ENCODE measurements at regions not wholly inside any gene's neighbourhood (a gene's known extent, or its start where the extent isn't known, plus 50 kb on each side); places are given as distances from the start of the nearest gene placed in this dataset.

- TF ChIP-seq CTCF (IDR thresholded peaks at IDR 0.05 in 8 of 11, conservative IDR thresholded peaks at IDR 0.05 in 3 of 11) (no peak), POLR2A (IDR thresholded peaks at IDR 0.05) (no peak)
Measured at GRCh38 chr10:20978617-20979016, 81.5 kb upstream of the NEBL start.
